ENCODE measurements at regions not wholly inside any gene's neighbourhood (a gene's known extent, or its start where the extent isn't known, plus 50 kb on each side); places are given as distances from the start of the nearest gene placed in this dataset.

GRCh38 chr11:44507896-44508445 lies 57.5 kb upstream of the CD82 start:
- H3K9ac ChIP-seq (ENCODE audit: insufficient read length, low read depth) = no peak overlapping the region
- no peaks in the 10 kb centered on the region for H3K36me3 ChIP-seq (ENCODE audit: insufficient read depth, insufficient read length, low read length)
- H3K27me3 ChIP-seq (ENCODE audit: insufficient read depth, insufficient read length) = no peaks in the 10 kb centered on the region
- H3K9me3 ChIP-seq (ENCODE audit: insufficient read depth, low read length) = 0 out of 2 replicates have a peak, but pooled peaks cover 9% of the 10 kb centered on the region
- no peak for DNase-seq (ENCODE audit: low read depth, low spot score)
- H3K4me1 ChIP-seq (ENCODE audit: insufficient read depth, insufficient read length) = peaks cover 6% of the 10 kb centered on the region
- TF ChIP-seq YY1 (IDR thresholded peaks at IDR 0.05; ENCODE audit: insufficient read depth, insufficient read length) (no peak), ZNF274 (IDR thresholded peaks at IDR 0.05; ENCODE audit: low read depth, low read length) (no peak), SUZ12 (IDR thresholded peaks at IDR 0.05; ENCODE audit: extremely low read depth, insufficient read depth, insufficient read length) (no peak)
- H3K4me3 ChIP-seq (ENCODE audit: insufficient read length, low read depth) = no peak overlapping the region

GRCh38 chr11:44509296-44509695 lies 56.2 kb upstream of the CD82 start:
- Histone ChIP-seq H3K4me1 (ENCODE audit: insufficient read depth, insufficient read length) (peaks cover 2% of the 10 kb centered on the region), H3K36me3 (ENCODE audit: insufficient read depth, insufficient read length, low read length) (no peaks in the 10 kb centered on the region), H3K4me3 (ENCODE audit: insufficient read length, low read depth) (no peak overlapping the region), H3K9me3 (ENCODE audit: insufficient read depth, low read length) (0 out of 2 replicates have a peak, but pooled peaks cover 9% of the 10 kb centered on the region), H3K27me3 (ENCODE audit: insufficient read depth, insufficient read length) (no peaks in the 10 kb centered on the region), H3K9ac (ENCODE audit: insufficient read length, low read depth) (no peak overlapping the region)
- no peak for DNase-seq (ENCODE audit: low read depth, low spot score)
- TF ChIP-seq ZNF274 (IDR thresholded peaks at IDR 0.05; ENCODE audit: low read depth, low read length) (no peak), YY1 (IDR thresholded peaks at IDR 0.05; ENCODE audit: insufficient read depth, insufficient read length) (no peak), SUZ12 (IDR thresholded peaks at IDR 0.05; ENCODE audit: extremely low read depth, insufficient read depth, insufficient read length) (no peak)

DNA sequence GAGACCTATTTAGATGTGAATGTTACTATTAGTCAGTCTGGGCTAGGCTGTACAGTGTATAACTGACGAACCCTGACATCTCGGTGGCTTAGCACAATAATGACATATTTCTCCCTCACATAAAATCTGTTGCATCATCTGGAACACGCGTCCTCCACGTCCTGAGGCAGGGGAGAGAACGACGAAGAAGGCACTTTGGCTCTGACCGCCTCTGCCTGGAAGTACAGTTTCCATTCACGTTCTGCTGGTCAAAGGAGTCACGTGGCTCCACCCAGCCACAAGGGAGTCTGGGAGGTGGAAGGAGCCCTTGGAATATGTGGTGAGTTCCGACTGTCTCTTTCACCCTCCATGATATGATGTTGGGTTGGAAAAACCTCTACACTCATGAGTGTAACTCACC lies 55.1 kb upstream of the CD82 start:
- TF ChIP-seq YY1 (IDR thresholded peaks at IDR 0.05; ENCODE audit: insufficient read depth, insufficient read length) (no peak), ZNF274 (IDR thresholded peaks at IDR 0.05; ENCODE audit: low read depth, low read length) (no peak), SUZ12 (IDR thresholded peaks at IDR 0.05; ENCODE audit: extremely low read depth, insufficient read depth, insufficient read length) (no peak)
- no peak overlapping the region for H3K4me3 ChIP-seq (ENCODE audit: insufficient read length, low read depth)
- H3K9me3 ChIP-seq (ENCODE audit: insufficient read depth, low read length) = 0 out of 2 replicates have a peak, but pooled peaks cover 4% of the 10 kb centered on the region
- DNase-seq (ENCODE audit: low read depth, low spot score) = no peak
- no peaks in the 10 kb centered on the region for H3K36me3 ChIP-seq (ENCODE audit: insufficient read depth, insufficient read length, low read length)
- no peak overlapping the region for H3K9ac ChIP-seq (ENCODE audit: insufficient read length, low read depth)
- H3K27me3 ChIP-seq (ENCODE audit: insufficient read depth, insufficient read length) = no peaks in the 10 kb centered on the region
- peaks cover 2% of the 10 kb centered on the region for H3K4me1 ChIP-seq (ENCODE audit: insufficient read depth, insufficient read length)

- TF ChIP-seq SUZ12 (IDR thresholded peaks at IDR 0.05; ENCODE audit: extremely low read depth, insufficient read depth, insufficient read length) = no peak
- no peak for TF ChIP-seq YY1 (IDR thresholded peaks at IDR 0.05; ENCODE audit: insufficient read depth, insufficient read length)
- TF ChIP-seq ZNF274 (IDR thresholded peaks at IDR 0.05; ENCODE audit: low read depth, low read length) = no peak
- Histone ChIP-seq H3K27me3 (ENCODE audit: insufficient read depth, insufficient read length) (no peaks in the 10 kb centered on the region), H3K9ac (ENCODE audit: insufficient read length, low read depth) (no peak overlapping the region), H3K4me3 (ENCODE audit: insufficient read length, low read depth) (no peak overlapping the region), H3K9me3 (ENCODE audit: insufficient read depth, low read length) (no peaks in the 10 kb centered on the region), H3K4me1 (ENCODE audit: insufficient read depth, insufficient read length) (no peaks in the 10 kb centered on the region), H3K36me3 (ENCODE audit: insufficient read depth, insufficient read length, low read length) (no peaks in the 10 kb centered on the region)
- no peak for DNase-seq (ENCODE audit: low read depth, low spot score)
Observed at GRCh38 chr11:44512818-44513217, 52.6 kb upstream of the CD82 start.

- no peak for DNase-seq (ENCODE audit: low read depth, low spot score)
- no peaks in the 10 kb centered on the region for H3K9me3 ChIP-seq (ENCODE audit: insufficient read depth, low read length)
- no peak for TF ChIP-seq ZNF274 (IDR thresholded peaks at IDR 0.05; ENCODE audit: low read depth, low read length)
- no peak for TF ChIP-seq SUZ12 (IDR thresholded peaks at IDR 0.05; ENCODE audit: extremely low read depth, insufficient read depth, insufficient read length)
- no peak for TF ChIP-seq YY1 (IDR thresholded peaks at IDR 0.05; ENCODE audit: insufficient read depth, insufficient read length)
- H3K9ac ChIP-seq (ENCODE audit: insufficient read length, low read depth) = no peak overlapping the region
- H3K4me3 ChIP-seq (ENCODE audit: insufficient read length, low read depth) = no peak overlapping the region
- no peaks in the 10 kb centered on the region for H3K36me3 ChIP-seq (ENCODE audit: insufficient read depth, insufficient read length, low read length)
- H3K4me1 ChIP-seq (ENCODE audit: insufficient read depth, insufficient read length) = no peaks in the 10 kb centered on the region
- H3K27me3 ChIP-seq (ENCODE audit: insufficient read depth, insufficient read length) = no peaks in the 10 kb centered on the region
Observed at GRCh38 chr11:44515048-44515447, 50.4 kb upstream of the CD82 start.

Measured in NT2/D1 (cell line).